BJ (cell line): ENCODE measurements at regions not wholly inside any gene's neighbourhood (a gene's known extent, or its start where the extent isn't known, plus 50 kb on each side); places are given as distances from the start of the nearest gene placed in this dataset.

ENCODE experiments used
- CTCF ChIA-PET: fragments of 350-600 bp; formaldehyde crosslinking; extraction: SDS; loops from one replicate; lab custom pipeline; 2021; ENCODE audit warnings: antibody characterized with exemption, inconsistent platforms; lab: Yijun Ruan, JAX
- POLR2A ChIA-PET: fragments of 300-600 bp; sonication (Branson Sonifier 250); formaldehyde crosslinking; extraction: SDS; loops from one replicate; lab custom pipeline; 2021; ENCODE audit warnings: antibody characterized with exemption; lab: Charles Lee
- DNase-seq: peaks from one replicate; pipeline ENCODE4 v3.0.0-alpha.2; 2011; ENCODE audit warnings: low read depth
- H3K27me3 ChIP-seq: 2 replicates; pipeline ENCODE4 v1.6.0; 2011; ENCODE audit warnings: low read length; ENCODE audit not compliant: control insufficient read depth, insufficient read depth
- H3K36me3 ChIP-seq: 2 replicates; pipeline ENCODE4 v1.5.1; 2011; ENCODE audit warnings: low read length; ENCODE audit not compliant: control insufficient read depth, insufficient read depth
- H3K4me3 ChIP-seq: 2 replicates; pipeline ENCODE4 v1.5.1; 2011; ENCODE audit warnings: low read depth, mild to moderate bottlenecking, control low read depth, low read length
- CTCF ChIP-seq: IDR thresholded peaks from 2 replicates; pipeline ENCODE4 v1.5.1; 2011; ENCODE audit warnings: low read depth, mild to moderate bottlenecking, control low read depth, inconsistent platforms, low read length, moderate library complexity; ENCODE audit not compliant: insufficient read depth

- no peak for TF ChIP-seq CTCF
- Histone ChIP-seq H3K4me3 (no peak overlapping the region), H3K27me3 (no peaks in the 10 kb centered on the region), H3K36me3 (no peaks in the 10 kb centered on the region)
- no peak for DNase-seq
- ChIA-PET POLR2A (no interaction called here), CTCF (interaction anchor here (1.1 kb wide), 1 partner anchor 9 kb away, joined by 3 read pairs; no protein-coding TSS in a partner anchor)
Measured at GRCh38 chr6:131510591-131510990, 62.4 kb upstream of the ARG1 start.

- CTCF ChIA-PET, result interaction anchor here (0.9 to 1.8 kb wide), 12 partner anchors 9 to 633 kb away, joined by 3 to 8 read pairs (median 4); no protein-coding TSS in a partner anchor
- POLR2A ChIA-PET, result no interaction called here
- peak; percentile 78 for TF ChIP-seq CTCF
- Histone ChIP-seq H3K4me3 (no peak overlapping the region), H3K27me3 (no peaks in the 10 kb centered on the region), H3K36me3 (no peaks in the 10 kb centered on the region)
- no peak for DNase-seq
Measured at GRCh38 chr6:131519670-131520436, 53.2 kb upstream of the ARG1 start.
